ENCODE measurements at regions not wholly inside any gene's neighbourhood (a gene's known extent, or its start where the extent isn't known, plus 50 kb on each side); places are given as distances from the start of the nearest gene placed in this dataset.
"Not testable (repeated sequence)": the region's sequence is repeated elsewhere in the genome, so short reads cannot be mapped to it uniquely, and the experiment has no call there.

DNA sequence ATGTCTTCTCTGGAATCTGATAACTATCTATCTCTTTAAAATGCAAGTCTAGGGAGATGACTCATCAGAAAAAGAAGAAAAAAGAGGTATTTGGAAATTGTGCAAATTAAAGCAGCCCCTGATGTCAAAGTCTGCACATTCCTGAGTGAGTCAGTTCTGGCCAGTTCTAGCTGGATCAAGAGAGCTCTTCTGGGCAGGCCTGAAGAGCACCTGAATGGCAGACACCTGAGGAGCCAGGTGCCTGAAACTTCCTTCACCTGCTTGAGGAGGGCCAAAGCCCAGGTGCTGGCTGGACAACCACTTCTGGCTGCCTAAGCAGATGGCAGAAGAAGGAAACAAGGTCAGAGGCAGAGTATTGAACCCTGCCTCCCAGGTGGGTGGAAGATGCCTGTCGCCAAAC is 1575.4 kb downstream of the RPIA start:
- DNase-seq (ENCODE audit: low spot score); H3K27me3 ChIP-seq; H3K36me3 ChIP-seq (replicated peaks; ENCODE audit: insufficient read depth, low read depth); H4K20me1 ChIP-seq (ENCODE audit: insufficient read depth, poor library complexity, severe bottlenecking); H3K9me2 ChIP-seq (replicated peaks; ENCODE audit: insufficient read depth); H3K4me1 ChIP-seq (ENCODE audit: insufficient read depth); H3K4me3 ChIP-seq; H3K9me3 ChIP-seq (ENCODE audit: low read depth); H2AFZ ChIP-seq; H3K4me2 ChIP-seq; H3K79me2 ChIP-seq; H3K27ac ChIP-seq: not testable (repeated sequence)
- 67% methylated on average over 1 of the region's 1 CpG for WGBS (ENCODE audit: low lambda C conversion rate, missing lambda C conversion rate)

DNA sequence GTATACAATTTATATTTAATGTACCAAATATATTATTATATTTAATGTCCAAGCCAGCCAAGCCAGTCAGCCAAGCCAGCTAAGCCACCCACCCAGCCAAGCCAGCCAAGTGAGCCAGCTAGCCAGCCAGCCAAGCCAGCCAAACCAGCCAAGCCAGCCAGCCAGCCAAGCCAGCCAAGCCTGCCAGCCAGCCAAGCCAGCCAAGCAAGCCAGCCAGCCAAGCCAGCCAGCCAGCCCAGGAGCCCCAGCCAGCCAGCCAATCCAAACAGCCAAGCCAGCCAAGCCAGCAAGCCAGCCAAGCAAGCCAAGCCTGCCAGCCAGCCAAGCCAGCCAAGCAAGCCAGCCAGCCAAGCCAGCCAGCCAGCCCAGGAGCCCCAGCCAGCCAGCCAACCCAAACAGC is 1596.3 kb downstream of the RPIA start:
- not testable (repeated sequence) for H3K9me3 ChIP-seq (ENCODE audit: low read depth); H3K4me2 ChIP-seq; H3K27me3 ChIP-seq; H3K27ac ChIP-seq; DNase-seq (ENCODE audit: low spot score); H2AFZ ChIP-seq; H3K36me3 ChIP-seq (replicated peaks; ENCODE audit: insufficient read depth, low read depth); H4K20me1 ChIP-seq (ENCODE audit: insufficient read depth, poor library complexity, severe bottlenecking); H3K79me2 ChIP-seq; H3K4me1 ChIP-seq (ENCODE audit: insufficient read depth); H3K4me3 ChIP-seq; H3K9me2 ChIP-seq (replicated peaks; ENCODE audit: insufficient read depth)

DNA sequence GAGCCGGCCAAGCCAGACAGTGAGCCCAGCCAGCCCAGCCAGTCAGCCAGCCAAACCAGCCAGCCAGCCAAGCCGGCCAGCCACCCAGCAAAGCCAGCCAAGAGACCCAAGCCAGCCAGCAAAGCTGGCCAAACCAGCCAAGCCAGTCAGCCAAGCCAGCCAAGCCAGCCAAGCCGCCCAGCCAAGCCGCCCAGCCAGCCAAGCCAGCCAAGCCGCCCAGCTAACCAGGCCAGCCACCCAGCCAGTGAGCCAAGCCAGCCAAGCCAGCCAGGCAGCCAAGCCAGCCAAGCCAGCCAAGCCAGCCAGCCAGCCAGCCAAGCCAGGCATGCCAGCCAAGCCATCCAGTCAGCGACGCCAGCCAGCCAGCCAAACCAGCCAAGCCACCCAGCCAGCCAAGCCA is 1596.9 kb downstream of the RPIA start:
- DNase-seq (ENCODE audit: low spot score); H3K4me2 ChIP-seq; H3K9me2 ChIP-seq (replicated peaks; ENCODE audit: insufficient read depth); H3K9me3 ChIP-seq (ENCODE audit: low read depth); H2AFZ ChIP-seq; H3K27me3 ChIP-seq; H3K79me2 ChIP-seq; H4K20me1 ChIP-seq (ENCODE audit: insufficient read depth, poor library complexity, severe bottlenecking); H3K4me1 ChIP-seq (ENCODE audit: insufficient read depth); H3K36me3 ChIP-seq (replicated peaks; ENCODE audit: insufficient read depth, low read depth); H3K27ac ChIP-seq; H3K4me3 ChIP-seq: not testable (repeated sequence)
- 86% methylated on average over 5 of the region's 7 CpGs for WGBS (ENCODE audit: low lambda C conversion rate, missing lambda C conversion rate)

DNA sequence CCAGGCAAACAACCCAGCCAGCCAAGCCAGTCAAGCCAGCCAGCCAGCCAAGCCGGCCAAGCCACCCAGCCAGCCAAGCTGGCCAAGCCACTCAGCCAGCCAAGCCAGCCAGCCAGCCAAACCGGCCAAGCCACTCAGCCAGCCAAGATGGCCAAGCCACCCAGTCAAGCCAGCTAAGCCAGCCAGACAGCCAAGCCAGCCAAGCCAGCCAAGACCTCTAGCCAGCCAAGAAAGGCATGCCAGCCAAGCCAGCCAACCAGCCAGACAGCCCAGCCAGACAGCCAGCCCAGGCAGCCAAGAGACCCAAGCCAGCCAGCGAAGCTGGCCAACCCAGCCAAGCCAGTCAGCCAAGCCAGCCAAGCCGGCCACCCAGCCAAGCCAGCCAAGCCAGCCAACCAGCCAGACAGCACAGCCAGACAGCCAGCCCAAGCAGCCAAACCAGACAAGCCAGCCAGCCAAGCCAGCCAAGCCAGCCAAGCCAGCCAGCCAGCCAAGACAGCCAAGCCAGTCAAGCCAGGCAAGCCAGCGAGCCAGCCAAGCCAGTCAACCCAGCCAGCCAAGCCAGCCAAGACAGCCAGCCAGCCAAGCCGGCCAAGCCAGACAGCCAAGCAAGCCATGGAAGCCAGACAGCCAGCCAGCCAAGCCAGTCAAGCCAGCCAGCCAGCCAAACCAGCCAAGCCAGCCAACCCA is 1598.0 kb downstream of the RPIA start:
- H3K27me3 ChIP-seq; H3K9me2 ChIP-seq (replicated peaks; ENCODE audit: insufficient read depth); H3K4me2 ChIP-seq; H3K4me3 ChIP-seq; H4K20me1 ChIP-seq (ENCODE audit: insufficient read depth, poor library complexity, severe bottlenecking); DNase-seq (ENCODE audit: low spot score); H3K36me3 ChIP-seq (replicated peaks; ENCODE audit: insufficient read depth, low read depth); H3K4me1 ChIP-seq (ENCODE audit: insufficient read depth); H3K27ac ChIP-seq; H2AFZ ChIP-seq; H3K9me3 ChIP-seq (ENCODE audit: low read depth); H3K79me2 ChIP-seq: not testable (repeated sequence)
- 77% methylated on average over 5 of the region's 6 CpGs for WGBS (ENCODE audit: low lambda C conversion rate, missing lambda C conversion rate)

DNA sequence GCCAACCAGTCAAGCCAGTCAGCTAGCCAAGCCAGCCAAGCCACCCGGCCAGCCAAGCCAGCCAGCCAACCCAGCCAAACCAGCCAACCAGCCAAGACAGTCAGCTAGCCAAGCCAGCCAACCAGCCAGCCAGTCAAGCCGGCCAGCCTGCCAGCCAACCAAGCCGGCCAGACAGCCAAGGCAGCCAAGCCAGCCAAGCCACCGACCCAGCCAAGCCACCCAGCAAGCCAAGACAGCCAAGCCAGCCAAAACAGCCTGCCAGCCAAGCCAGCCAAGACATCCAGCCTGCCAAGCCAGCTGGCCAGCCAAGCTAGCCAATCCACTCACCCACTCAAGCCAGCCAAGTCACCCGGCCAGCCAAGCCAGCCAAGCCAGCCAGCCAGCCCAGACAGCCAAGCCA is 1599.2 kb downstream of the RPIA start:
- H3K9me2 ChIP-seq (replicated peaks; ENCODE audit: insufficient read depth); H3K4me3 ChIP-seq; H3K79me2 ChIP-seq; H2AFZ ChIP-seq; H3K27me3 ChIP-seq; H4K20me1 ChIP-seq (ENCODE audit: insufficient read depth, poor library complexity, severe bottlenecking); H3K4me1 ChIP-seq (ENCODE audit: insufficient read depth); H3K4me2 ChIP-seq; H3K9me3 ChIP-seq (ENCODE audit: low read depth); H3K27ac ChIP-seq; DNase-seq (ENCODE audit: low spot score); H3K36me3 ChIP-seq (replicated peaks; ENCODE audit: insufficient read depth, low read depth): not testable (repeated sequence)
- WGBS (ENCODE audit: low lambda C conversion rate, missing lambda C conversion rate): 77% methylated on average over 5 of the region's 5 CpGs

DNA sequence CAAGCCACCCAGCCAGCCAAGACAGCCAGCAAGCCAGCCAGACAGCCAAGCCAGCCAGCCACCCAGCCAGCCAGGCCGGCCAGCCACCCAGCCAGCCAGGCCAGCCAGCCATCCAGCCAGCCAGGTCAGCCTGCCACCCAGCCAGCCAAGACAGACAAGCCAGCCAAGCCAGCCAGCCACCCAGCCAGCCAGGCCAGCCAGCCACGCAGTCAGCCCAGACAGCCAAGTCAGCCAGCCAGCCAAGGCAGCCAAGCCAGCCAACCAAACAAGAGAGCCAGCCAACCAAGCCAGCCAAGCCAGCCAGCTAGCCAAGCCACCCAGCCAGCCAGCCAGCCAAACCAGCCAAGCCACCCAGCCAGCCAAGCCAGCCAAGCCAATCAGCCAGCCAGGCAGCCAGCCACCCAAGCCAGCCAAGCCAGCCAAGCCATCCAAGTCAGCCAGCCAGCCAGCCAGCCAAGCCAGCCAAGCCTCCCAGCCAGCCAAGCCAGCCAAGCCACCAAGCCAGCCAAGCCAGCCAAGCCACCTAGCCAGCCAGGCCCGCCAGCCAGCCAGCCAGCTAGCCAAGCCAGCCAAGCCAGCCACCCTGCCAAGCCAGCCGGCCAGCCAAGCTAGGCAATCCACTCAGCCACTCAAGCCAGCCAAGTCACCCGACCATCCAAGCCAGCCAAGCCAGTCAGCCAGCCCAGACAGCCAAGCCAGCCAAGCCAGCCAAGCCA is 1599.9 kb downstream of the RPIA start:
- H3K27me3 ChIP-seq; H3K4me1 ChIP-seq (ENCODE audit: insufficient read depth); DNase-seq (ENCODE audit: low spot score); H3K79me2 ChIP-seq; H2AFZ ChIP-seq; H3K4me2 ChIP-seq; H3K36me3 ChIP-seq (replicated peaks; ENCODE audit: insufficient read depth, low read depth); H3K9me2 ChIP-seq (replicated peaks; ENCODE audit: insufficient read depth); H4K20me1 ChIP-seq (ENCODE audit: insufficient read depth, poor library complexity, severe bottlenecking); H3K27ac ChIP-seq; H3K4me3 ChIP-seq; H3K9me3 ChIP-seq (ENCODE audit: low read depth): not testable (repeated sequence)
- WGBS (ENCODE audit: low lambda C conversion rate, missing lambda C conversion rate): 56% methylated on average over 3 of the region's 5 CpGs

DNA sequence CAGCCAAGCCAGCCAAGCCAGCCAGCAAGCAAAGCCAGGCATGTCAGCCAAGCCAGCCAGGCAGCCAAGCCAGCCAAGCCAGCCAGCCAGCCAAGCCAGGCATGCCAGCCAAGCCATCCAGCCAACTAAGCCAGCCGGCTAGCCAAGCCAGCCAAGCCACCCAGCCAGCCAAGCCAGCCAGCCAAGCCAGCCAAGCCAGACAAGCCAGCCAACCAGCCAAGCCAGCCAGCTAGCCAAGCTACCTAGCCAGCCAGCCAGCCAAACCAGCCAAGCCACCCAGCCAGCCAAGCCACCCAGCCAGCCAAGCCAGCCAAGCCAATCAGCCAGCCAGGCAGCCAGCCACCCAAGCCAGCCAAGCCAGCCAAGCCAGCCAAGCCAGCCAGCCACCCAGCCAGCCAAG is 1600.5 kb downstream of the RPIA start:
- not testable (repeated sequence) for H3K36me3 ChIP-seq (replicated peaks; ENCODE audit: insufficient read depth, low read depth); H3K79me2 ChIP-seq; H2AFZ ChIP-seq; H3K9me2 ChIP-seq (replicated peaks; ENCODE audit: insufficient read depth); H3K9me3 ChIP-seq (ENCODE audit: low read depth); DNase-seq (ENCODE audit: low spot score); H3K4me3 ChIP-seq; H3K27ac ChIP-seq; H4K20me1 ChIP-seq (ENCODE audit: insufficient read depth, poor library complexity, severe bottlenecking); H3K27me3 ChIP-seq; H3K4me2 ChIP-seq; H3K4me1 ChIP-seq (ENCODE audit: insufficient read depth)
- WGBS (ENCODE audit: low lambda C conversion rate, missing lambda C conversion rate): 92% methylated on average over 1 of the region's 1 CpG

DNA sequence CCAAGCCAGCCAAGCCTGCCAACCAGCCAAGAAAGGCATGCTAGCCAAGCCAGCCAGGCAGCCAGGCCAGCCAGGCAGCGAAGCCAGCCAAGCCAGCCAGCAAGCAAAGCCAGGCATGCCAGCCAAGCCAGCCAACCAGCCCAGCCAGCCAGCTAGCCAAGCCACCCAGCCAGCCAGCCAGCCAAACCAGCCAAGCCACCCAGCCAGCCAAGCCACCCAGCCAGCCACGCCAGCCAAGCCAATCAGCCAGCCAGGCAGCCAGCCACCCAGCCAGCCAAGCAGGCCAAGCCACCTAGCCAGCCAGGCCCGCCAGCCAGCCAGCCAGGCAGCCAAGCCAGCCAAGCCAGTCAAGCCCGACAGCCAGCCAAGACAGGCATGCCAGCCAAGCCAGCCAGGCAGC is 1601.0 kb downstream of the RPIA start:
- not testable (repeated sequence) for H2AFZ ChIP-seq; H3K27ac ChIP-seq; H3K4me1 ChIP-seq (ENCODE audit: insufficient read depth); H3K36me3 ChIP-seq (replicated peaks; ENCODE audit: insufficient read depth, low read depth); DNase-seq (ENCODE audit: low spot score); H3K27me3 ChIP-seq; H4K20me1 ChIP-seq (ENCODE audit: insufficient read depth, poor library complexity, severe bottlenecking); H3K79me2 ChIP-seq; H3K9me2 ChIP-seq (replicated peaks; ENCODE audit: insufficient read depth); H3K4me3 ChIP-seq; H3K4me2 ChIP-seq; H3K9me3 ChIP-seq (ENCODE audit: low read depth)
- WGBS (ENCODE audit: low lambda C conversion rate, missing lambda C conversion rate): 68% methylated on average over 4 of the region's 4 CpGs

DNA sequence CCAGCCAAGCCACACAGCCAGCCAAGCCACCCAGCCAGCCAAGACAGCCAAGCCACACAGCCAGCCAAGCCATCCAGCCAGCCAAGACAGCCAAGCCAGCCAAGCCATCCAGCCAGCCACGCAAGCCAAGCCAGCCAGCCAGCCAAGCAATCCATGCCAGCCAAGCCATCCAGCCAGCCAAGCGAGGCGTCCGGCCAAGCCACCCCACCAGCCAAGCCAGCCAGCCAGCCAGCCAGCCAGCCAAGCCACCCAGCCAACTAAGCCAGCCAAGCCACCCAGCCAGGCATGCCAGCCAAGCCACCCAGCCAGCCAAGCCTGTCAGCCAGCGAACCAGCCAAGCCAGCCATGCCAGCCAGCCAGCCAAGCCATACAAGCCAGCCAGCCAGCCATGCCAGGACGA is 1601.8 kb downstream of the RPIA start:
- H3K9me2 ChIP-seq (replicated peaks; ENCODE audit: insufficient read depth); H4K20me1 ChIP-seq (ENCODE audit: insufficient read depth, poor library complexity, severe bottlenecking); H3K9me3 ChIP-seq (ENCODE audit: low read depth); H3K27me3 ChIP-seq; DNase-seq (ENCODE audit: low spot score); H3K4me1 ChIP-seq (ENCODE audit: insufficient read depth); H3K79me2 ChIP-seq; H3K4me2 ChIP-seq; H2AFZ ChIP-seq; H3K36me3 ChIP-seq (replicated peaks; ENCODE audit: insufficient read depth, low read depth); H3K27ac ChIP-seq; H3K4me3 ChIP-seq: not testable (repeated sequence)
- 71% methylated on average over 6 of the region's 6 CpGs for WGBS (ENCODE audit: low lambda C conversion rate, missing lambda C conversion rate)
